WERI-Rb-1 (cell line): ENCODE measurements at regions not wholly inside any gene's neighbourhood (a gene's known extent, or its start where the extent isn't known, plus 50 kb on each side); places are given as distances from the start of the nearest gene placed in this dataset.

Source experiments
- DNase-seq: peaks from one replicate; pipeline ENCODE4 v3.0.0-alpha.2; 2020
- H3K27ac ChIP-seq: fragments of 250-450 bp; sonication (Bioruptor Pico); 2 replicates; pipeline ENCODE4 v1.5.1; 2020; ENCODE audit warnings: mild to moderate bottlenecking, moderate library complexity
- H3K27me3 ChIP-seq: fragments of 250-450 bp; sonication (Bioruptor Pico); 2 replicates; pipeline ENCODE4 v1.5.1; 2021; ENCODE audit warnings: mild to moderate bottlenecking, low read depth, moderate library complexity; ENCODE audit not compliant: insufficient read depth, severe bottlenecking
- H3K36me3 ChIP-seq: fragments of 250-450 bp; sonication (Bioruptor Pico); 2 replicates; pipeline ENCODE4 v1.5.1; 2020; ENCODE audit warnings: mild to moderate bottlenecking, moderate library complexity
- H3K4me3 ChIP-seq: 2 replicates; pipeline ENCODE4 v1.5.1; 2011; ENCODE audit warnings: low read depth, mild to moderate bottlenecking, control low read depth, low read length
- H3K9me3 ChIP-seq: fragments of 250-450 bp; sonication (Bioruptor Pico); 2 replicates; pipeline ENCODE4 v1.5.1; 2021; ENCODE audit warnings: mild to moderate bottlenecking, moderate library complexity; ENCODE audit not compliant: severe bottlenecking
- TF ChIP-seq, protein P1 (sequence below): IDR thresholded peaks from 2 replicates; pipeline ENCODE4 v1.5.1; 2011; ENCODE audit warnings: low read depth, mild to moderate bottlenecking, control low read depth, inconsistent platforms, low read length

DNA sequence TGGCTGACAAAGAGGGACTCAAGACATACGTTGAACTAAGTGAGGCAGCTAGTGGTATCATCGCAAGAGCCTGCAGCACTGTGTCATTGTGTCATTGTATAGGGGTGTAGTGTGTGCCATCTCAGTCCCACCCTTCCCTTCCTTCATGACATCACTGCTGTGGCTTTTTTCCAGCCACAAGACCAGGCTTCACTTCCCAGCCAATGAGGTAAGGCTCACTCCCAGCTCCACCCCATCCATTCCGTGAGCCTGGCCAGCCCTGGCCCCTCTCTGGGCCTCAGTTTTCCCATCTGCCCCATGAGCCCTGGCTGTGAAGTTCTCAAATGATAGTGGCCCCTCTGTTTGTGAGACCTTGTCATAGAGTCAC lies 134.3 kb upstream of the ZMIZ1 start:
- H3K27me3 ChIP-seq: no peaks in the 10 kb centered on the region
- TF ChIP-seq, protein P1, sequence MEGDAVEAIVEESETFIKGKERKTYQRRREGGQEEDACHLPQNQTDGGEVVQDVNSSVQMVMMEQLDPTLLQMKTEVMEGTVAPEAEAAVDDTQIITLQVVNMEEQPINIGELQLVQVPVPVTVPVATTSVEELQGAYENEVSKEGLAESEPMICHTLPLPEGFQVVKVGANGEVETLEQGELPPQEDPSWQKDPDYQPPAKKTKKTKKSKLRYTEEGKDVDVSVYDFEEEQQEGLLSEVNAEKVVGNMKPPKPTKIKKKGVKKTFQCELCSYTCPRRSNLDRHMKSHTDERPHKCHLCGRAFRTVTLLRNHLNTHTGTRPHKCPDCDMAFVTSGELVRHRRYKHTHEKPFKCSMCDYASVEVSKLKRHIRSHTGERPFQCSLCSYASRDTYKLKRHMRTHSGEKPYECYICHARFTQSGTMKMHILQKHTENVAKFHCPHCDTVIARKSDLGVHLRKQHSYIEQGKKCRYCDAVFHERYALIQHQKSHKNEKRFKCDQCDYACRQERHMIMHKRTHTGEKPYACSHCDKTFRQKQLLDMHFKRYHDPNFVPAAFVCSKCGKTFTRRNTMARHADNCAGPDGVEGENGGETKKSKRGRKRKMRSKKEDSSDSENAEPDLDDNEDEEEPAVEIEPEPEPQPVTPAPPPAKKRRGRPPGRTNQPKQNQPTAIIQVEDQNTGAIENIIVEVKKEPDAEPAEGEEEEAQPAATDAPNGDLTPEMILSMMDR: no peak
- no peak for DNase-seq
- no peaks in the 10 kb centered on the region for H3K36me3 ChIP-seq
- no peak overlapping the region for H3K27ac ChIP-seq
- H3K9me3 ChIP-seq: no peaks in the 10 kb centered on the region
- H3K4me3 ChIP-seq: no peak overlapping the region

DNA sequence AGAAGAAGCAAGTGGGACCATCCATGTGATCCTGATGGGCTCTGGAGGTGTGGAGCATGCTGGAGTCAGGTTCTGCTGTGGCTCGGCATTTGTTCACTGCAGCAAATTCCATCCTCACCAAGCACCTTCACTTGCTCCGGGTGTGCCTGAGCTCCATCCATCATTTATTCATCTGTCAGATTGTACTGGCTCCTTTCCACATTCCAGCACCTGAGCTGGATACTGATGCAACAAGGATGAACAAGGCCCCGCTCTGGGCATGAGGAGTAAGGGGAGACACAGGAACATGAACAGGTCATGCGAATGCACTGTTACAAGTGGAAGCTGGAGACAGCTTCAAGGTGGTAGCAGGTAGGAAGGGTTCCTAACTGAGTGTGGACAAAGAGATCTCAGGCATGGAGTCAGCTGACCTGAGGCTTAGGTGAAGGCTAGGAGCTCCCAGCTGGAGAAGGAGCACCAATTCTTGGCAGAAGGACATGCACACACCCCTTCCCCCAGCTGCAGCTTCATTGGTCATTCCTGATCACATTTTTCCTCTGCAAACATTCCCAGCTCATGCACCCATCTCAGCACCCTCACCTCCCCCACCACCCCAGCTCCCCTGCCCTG lies 133.7 kb upstream of the ZMIZ1 start:
- no peak overlapping the region for H3K27ac ChIP-seq
- TF ChIP-seq, protein P1: no peak
- DNase-seq: no peak

GRCh38 chr10:78935697-78936407 lies 132.9 kb upstream of the ZMIZ1 start:
- Histone ChIP-seq H3K36me3 (no peaks in the 10 kb centered on the region), H3K9me3 (no peaks in the 10 kb centered on the region), H3K4me3 (no peak overlapping the region), H3K27ac (no peak overlapping the region), H3K27me3 (no peaks in the 10 kb centered on the region)
- TF ChIP-seq, protein P1: no peak
- DNase-seq: peak; percentile 50

More for the DNA sequence above, 133.7 kb upstream of the ZMIZ1 start:
- Histone ChIP-seq H3K36me3 (no peaks in the 10 kb centered on the region), H3K27me3 (no peaks in the 10 kb centered on the region), H3K4me3 (no peak overlapping the region), H3K9me3 (no peaks in the 10 kb centered on the region)

DNA sequence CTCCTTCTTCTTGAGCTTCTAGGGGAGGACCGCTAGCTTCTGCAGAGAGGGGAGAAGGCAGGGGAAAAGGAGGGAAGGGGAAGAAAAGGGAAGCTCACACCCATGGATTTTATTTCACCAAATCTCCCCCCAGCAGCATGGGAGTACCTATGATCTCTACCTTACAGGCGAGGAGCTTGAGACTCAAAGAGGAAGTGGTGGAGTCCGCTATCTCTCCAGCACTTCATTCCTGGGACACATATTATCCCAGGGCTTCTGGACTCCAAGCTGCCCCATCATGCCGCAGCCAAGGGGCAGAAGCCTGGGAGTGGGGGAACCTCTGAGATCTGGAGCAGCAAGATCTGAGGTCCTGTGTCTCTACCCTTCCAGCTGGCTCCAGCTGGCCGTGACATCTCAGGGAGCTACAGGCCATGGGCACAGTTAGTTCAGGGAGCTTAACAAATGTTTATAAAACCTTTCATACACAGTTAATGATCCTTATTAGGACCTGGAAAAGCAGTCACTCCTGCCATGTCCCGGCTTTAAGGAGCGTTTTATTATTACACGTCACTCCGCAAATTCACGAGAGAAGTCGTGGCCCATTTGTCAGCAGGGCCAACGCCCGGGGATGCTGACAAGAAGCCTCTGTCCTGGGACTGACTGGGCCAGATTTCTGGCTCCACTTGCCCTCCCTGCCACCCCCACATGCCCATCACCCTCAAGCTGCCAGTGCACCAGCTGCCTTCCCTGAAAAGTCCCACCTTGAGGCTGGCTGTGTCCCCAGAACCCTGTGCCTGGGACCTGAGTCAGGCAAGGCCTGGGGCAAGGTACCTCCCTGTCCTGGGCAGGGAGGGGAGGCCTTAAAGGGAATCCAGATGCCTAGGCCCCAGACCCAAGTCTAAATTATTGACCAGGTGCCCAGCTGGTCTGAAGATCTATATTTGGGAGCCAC lies 132.1 kb upstream of the ZMIZ1 start:
- TF ChIP-seq, protein P1: no peak
- Histone ChIP-seq H3K27me3 (no peaks in the 10 kb centered on the region), H3K9me3 (no peaks in the 10 kb centered on the region), H3K27ac (no peak overlapping the region), H3K4me3 (no peak overlapping the region), H3K36me3 (no peaks in the 10 kb centered on the region)
- DNase-seq: no peak

- TF ChIP-seq, protein P1: no peak
- Histone ChIP-seq H3K4me3 (no peak overlapping the region), H3K9me3 (peaks cover under 1% of the 10 kb centered on the region), H3K27me3 (no peaks in the 10 kb centered on the region), H3K27ac (no peak overlapping the region), H3K36me3 (no peaks in the 10 kb centered on the region)
- no peak for DNase-seq
Measured at GRCh38 chr10:78937393-78937792, 131.4 kb upstream of the ZMIZ1 start.
